HG03135 (cell line): ENCODE measurements at regions not wholly inside any gene's neighbourhood (a gene's known extent, or its start where the extent isn't known, plus 50 kb on each side); places are given as distances from the start of the nearest gene placed in this dataset.

Experiments used
- ATAC-seq: cut with Tn5 transposase; IDR thresholded peaks from one replicate; pipeline ENCODE4 v1.9.1; 2021; ENCODE audit warnings: mild to moderate bottlenecking, moderate library complexity; ENCODE audit not compliant: unreplicated experiment

DNA sequence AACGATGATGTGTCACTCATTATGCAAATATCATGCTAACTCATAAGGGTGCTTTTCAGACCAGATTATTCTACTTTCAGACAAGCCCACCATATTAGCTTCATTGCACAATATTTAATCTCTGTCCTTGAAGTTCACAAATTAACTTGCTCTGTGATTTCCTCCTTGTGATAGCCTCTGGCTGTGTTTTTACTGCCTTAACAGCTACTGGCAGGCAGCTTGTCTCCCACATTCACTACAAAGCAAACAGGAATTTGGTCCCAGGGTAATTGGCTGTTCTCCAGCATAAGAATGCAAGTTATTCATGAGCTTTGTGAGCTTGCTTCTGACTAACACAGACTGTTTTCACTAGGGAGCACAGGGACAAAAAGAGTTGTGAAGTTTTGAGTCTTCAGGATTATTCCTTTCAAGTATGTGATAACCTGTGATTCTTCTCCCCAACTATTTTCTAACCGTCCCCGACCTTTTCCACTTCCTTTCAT, 87.9 kb upstream of the HMCN1 start:
- ATAC-seq, result no peak

DNA sequence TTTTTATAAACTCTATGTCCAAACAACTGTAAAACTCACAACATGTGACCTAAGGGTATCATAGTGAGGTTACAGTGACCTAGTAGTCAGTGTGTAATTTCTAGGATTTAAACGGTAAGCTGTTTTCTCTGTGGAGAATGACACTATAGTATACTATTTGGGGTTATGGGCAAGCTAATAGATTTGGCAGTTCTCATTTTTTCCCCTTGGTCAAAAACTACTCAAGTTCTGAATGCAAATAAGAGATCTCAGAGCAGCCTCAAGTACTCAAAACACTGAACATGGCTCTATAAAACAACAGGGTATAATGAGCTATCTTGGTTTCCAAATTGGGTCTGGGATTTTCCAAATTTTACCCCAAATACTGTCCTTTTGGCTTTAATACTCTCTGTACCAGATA, 88.5 kb upstream of the HMCN1 start:
- ATAC-seq, result no peak

DNA sequence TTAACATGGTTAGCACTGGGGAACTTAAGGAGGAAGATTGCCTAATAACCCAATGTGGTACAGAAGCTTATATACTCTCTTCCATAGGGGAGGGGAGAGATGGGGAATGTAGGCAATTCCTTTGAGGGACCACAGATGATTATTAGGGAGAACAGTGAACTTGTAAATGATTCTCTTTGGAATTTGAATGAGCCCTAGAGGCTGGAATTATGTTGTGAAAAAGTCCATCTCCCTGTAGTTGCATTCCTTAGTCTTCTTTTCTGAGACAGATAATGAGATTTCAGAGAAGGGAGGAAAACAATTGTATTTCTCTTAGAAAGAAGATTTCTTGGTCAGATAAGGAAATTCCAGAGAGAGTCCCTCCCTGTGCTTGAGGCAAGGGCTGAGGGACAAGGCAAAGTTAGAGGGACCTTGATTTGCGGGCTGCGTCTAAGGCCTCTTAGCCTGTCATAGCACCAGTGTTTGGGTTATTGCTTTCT, 89.0 kb upstream of the HMCN1 start:
- ATAC-seq, result no peak

GRCh38 chr1:185644531-185644930, 89.7 kb upstream of the HMCN1 start:
- ATAC-seq, result no peak

GRCh38 chr1:185636848-185637247, 97.3 kb upstream of the HMCN1 start:
- peak; percentile 100 for ATAC-seq

- no peak for ATAC-seq
Measured at GRCh38 chr1:185634704-185635103, 99.5 kb upstream of the HMCN1 start.

DNA sequence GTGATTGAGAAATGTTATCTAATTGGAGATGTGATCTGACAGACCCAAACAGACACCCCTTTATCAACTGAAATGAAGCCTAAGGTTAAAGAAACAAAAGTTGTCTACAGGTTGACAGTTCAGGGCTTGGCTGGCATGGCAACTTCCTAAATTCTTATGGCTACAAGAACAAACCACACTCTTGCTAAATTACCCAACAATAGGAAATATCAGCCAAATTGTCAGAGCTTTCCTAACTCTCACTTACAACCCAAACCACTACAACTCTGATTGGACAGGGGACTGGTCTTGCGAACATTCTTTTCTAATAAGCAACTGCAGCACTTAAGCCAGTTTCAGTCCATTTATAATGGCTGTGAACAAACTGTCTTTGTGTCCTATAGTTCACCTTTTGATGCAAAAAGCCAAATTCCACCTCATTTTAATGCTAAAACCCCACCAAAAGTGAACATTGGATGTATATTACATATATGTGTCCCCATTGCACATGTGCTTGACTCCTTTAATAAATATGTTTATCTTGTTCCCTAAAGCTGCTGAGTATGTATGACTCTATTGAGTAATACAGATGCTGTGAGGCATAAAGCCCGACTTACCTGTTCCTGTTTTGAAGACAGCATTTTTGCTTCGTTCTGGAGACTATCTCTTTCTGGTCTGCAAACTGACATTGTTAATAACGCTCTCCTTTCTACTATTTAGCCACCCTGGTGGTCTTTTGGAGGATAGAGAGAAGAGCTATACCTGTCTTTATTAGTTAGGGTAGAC, 101.3 kb upstream of the HMCN1 start:
- ATAC-seq, result no peak

- no peak for ATAC-seq
Measured at GRCh38 chr1:185631843-185632242, 102.3 kb upstream of the HMCN1 start.

DNA sequence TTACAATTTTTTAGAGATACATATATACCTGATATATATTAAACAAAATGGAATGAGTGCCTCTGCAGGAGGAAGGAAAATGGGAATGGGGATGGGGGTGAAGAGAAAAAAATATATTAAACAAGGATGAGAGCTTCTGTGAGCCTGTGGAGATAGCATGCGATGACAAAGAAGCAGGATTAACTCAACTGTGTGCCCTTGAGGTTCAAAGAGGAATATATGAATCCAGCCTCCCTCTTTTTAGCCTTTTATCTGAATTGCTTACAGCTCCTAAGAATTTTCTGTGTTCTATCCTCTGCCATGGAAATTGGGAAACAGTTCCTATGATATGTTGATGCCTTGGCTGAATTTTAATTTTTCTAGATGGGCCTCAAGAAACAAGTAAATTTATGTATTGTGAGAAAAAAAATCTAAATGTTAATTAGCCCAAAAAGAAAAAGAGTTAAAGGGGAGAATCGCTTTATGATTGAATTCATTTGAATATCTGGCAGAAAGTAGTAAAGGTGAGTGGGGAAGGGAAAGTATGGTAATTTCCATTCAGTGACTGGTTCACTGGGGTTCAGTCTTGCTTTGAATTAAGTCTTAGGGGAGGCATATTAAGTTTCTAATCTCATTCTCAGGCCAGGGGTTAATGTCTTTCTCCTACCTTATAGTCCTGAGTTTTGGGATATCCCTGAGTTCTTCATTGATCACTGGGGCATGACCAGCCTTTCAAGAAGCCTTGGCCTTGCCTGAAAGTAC, 106.3 kb upstream of the HMCN1 start:
- ATAC-seq, result no peak

DNA sequence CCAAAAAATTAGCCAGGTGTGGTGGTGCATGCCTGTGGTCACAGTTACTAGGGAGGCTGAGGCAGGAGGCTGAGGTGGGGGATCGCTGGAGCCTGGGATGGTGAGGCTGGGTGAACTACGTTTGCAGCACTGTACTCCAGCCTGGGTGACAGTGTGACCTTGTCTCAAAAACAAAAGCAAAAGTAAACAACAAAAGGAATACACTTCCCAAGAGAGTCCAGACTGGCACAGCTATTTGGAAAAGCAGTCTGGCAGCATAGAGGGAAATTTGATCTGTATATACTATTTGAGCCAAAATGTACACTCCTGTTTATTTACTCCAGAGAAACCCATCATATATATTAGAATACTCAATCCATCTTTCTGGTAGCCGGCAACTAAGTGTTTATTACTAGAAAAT, 107.0 kb upstream of the HMCN1 start:
- ATAC-seq, result no peak

DNA sequence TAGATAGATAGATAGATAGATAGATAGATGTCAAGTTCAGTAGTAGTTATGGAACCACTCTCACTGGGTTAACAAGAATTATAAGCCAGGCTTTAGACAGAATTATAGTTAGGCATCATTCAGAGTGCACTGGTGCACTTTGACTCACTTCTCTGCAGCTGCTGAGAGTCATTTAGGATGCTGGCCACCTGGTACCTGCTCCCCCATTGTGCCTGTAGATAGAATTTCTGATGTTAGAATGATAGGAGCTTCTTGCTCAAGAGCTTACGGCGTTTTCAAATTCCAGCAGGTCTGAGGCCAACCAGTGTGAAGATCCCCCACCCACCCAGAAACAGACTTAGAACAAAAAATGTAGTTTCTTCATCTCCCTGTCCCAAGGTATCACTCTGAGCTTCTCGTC, 107.8 kb upstream of the HMCN1 start:
- ATAC-seq, result no peak

- no peak for ATAC-seq
Measured at GRCh38 chr1:185610954-185611353, 123.2 kb upstream of the HMCN1 start.

GRCh38 chr1:185608177-185608576, 126.0 kb upstream of the HMCN1 start:
- ATAC-seq, result peak; percentile 60

DNA sequence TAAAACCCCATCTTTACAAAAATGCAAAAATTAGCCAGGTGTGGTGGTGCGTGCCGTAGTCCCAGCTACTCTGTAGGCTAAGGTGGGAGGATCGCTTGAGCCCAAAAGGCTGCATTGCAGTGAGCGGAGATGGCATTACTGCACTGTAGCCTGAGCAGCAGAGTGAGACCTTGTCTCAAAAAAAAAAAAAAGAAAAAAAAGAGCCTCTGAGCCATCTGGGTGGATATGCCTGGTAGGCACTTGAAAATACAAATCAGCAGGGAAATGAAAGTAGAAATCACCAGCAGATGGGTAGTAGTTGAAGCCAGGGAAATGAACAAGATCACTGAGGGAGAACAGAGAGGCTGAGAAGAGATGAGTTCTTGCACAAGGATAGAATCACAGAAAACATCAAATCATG, 131.0 kb upstream of the HMCN1 start:
- peak; percentile 55 for ATAC-seq

- ATAC-seq, result peak; percentile 57
Measured at GRCh38 chr1:185601189-185601588, 133.0 kb upstream of the HMCN1 start.

GRCh38 chr1:185600641-185601040, 133.6 kb upstream of the HMCN1 start:
- no peak for ATAC-seq

GRCh38 chr1:185598332-185598731, 135.9 kb upstream of the HMCN1 start:
- no peak for ATAC-seq

GRCh38 chr1:185595835-185596667, 138.1 kb upstream of the HMCN1 start:
- ATAC-seq, result peak; percentile 73

DNA sequence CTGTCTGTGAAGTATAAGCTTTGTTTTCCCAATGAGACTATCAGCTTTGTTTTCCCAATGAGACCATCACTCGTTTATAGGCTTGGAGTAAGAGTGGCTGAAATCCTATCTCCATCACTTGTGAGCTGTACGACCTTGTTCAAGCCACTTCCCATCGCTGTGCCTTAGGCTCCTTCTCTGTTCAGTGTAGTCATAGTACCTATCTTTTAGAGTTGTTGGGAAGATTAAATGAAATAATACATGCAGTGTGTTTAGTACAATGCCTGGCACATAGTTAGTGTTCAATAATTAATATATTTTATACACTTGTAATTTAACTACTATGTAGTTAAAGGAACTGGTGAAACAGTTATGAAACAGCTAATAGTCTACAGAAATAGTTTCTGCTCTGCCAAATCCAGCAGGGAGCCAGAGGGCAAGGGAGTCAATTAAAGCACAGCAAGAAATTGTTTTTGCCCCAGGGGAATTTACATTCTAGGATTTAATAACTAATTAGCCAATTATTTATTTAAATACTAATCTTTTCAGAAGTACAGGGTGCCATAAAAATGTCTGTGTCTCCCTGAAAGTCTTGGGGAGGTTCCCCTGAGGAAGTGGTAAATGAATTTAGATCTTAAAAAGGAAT, 139.3 kb upstream of the HMCN1 start:
- no peak for ATAC-seq

- ATAC-seq, result no peak
Measured at GRCh38 chr1:185593271-185593670, 140.9 kb upstream of the HMCN1 start.

- no peak for ATAC-seq
Measured at GRCh38 chr1:185585770-185586169, 148.4 kb upstream of the HMCN1 start.
